ENCODE measurements at regions not wholly inside any gene's neighbourhood (a gene's known extent, or its start where the extent isn't known, plus 50 kb on each side); places are given as distances from the start of the nearest gene placed in this dataset.
"Not testable (repeated sequence)": the region's sequence is repeated elsewhere in the genome, so short reads cannot be mapped to it uniquely, and the experiment has no call there.

- H3K27ac ChIP-seq: no peak overlapping the region
- H3K27me3 ChIP-seq: no peaks in the 10 kb centered on the region
- TF ChIP-seq POLR2A (IDR thresholded peaks at IDR 0.05) (no peak), CTCF (IDR thresholded peaks at IDR 0.05) (no peak)
- H3K36me3 ChIP-seq: no peaks in the 10 kb centered on the region
- intact Hi-C loops (cut with DNase I): no loop called here
- 87% methylated on average over 3 of the region's 8 CpGs for WGBS (ENCODE audit: insufficient coverage, low coverage, low lambda C conversion rate, missing lambda C conversion rate)
- H3K4me3 ChIP-seq: no peak overlapping the region
- no peak for DNase-seq
- no peaks in the 10 kb centered on the region for H3K9me3 ChIP-seq
- no peak for ATAC-seq
- no peaks in the 10 kb centered on the region for H3K4me1 ChIP-seq
These were observed 79.3 kb upstream of the KCNJ18 start for GRCh38 chr17:21613071-21613429.

DNA sequence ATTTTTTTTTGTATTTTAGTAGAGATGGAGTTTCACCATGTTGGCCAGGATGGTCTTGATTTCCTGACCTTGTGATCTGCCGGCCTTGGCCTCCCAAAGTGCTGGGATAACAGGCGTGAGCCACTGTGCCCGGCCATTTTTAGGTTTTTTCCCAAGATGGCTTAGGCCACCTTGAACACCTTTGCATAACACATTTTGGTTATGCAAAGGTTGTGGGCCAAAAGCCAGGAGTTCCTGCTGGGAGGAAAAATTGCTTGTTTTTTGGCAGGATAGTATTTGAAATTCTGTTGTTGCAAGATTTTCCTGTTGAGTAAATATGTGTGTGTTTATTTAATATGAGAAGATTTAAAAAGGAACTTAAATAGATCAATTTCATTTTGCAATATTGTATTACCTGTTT is 65.3 kb upstream of the KCNJ18 start:
- DNase-seq: peak in 1 of 3 donors; percentile 71
- H3K4me3 ChIP-seq; H3K9me3 ChIP-seq; intact Hi-C loops (cut with DNase I); H3K4me1 ChIP-seq; H3K27me3 ChIP-seq; H3K27ac ChIP-seq; ATAC-seq; H3K36me3 ChIP-seq: not testable (repeated sequence)
- WGBS (ENCODE audit: insufficient coverage, low coverage, low lambda C conversion rate, missing lambda C conversion rate): 48% methylated on average over 3 of the region's 3 CpGs

Small RNA genes lying in the stretch of these regions (small RNA-seq; reads per million reads assigned to genes)
- gene AC233702.6: 0 reads per million in 2 experiments
- gene AC233702.8: 0 reads per million in 2 experiments

Data from right lobe of liver (tissue), 6 donors.